Astrocyte of the cerebellum (primary cell): ENCODE measurements at regions not wholly inside any gene's neighbourhood (a gene's known extent, or its start where the extent isn't known, plus 50 kb on each side); places are given as distances from the start of the nearest gene placed in this dataset.

Experiments used
- DNase-seq: peaks from one replicate; pipeline ENCODE4 v3.0.0-alpha.2; 2011; ENCODE audit warnings: low read depth
- H3K4me3 ChIP-seq: 2 replicates; pipeline ENCODE4 v1.5.1; 2011; ENCODE audit warnings: mild to moderate bottlenecking, low read depth, low read length, moderate library complexity
- in situ Hi-C: cut with HindIII; loops from 2 replicates; pipeline ENCODE4 v1.10.0; 2017; ENCODE audit warnings: low sequenced_read_pairs
- TF ChIP-seq, protein P1 (sequence below): IDR thresholded peaks from 2 replicates; pipeline ENCODE4 v1.5.1; 2012; ENCODE audit warnings: low read length, low read depth, moderate library complexity, mild to moderate bottlenecking; ENCODE audit errors: missing control alignments

DNA sequence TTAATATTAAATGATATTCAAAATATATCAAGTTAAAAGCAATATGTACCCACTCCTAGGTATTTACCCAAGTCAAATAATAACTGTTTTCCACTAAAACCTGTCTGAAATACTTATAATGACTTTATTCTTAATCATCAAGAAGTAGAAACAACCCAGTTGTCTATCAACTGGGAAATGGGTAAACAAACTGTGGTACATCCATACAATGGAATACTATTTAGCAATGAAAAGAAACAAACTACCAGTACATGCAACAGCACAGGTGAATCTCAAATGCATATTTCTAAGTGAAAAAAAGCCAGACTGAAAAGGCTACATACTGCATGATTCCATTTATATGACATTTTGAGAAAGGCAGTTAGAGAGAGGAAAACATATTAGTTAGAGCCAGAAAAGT lies 559.9 kb downstream of the MBD2 start:
- no peak for DNase-seq
- in situ Hi-C loops: no loop called here
- TF ChIP-seq, protein P1, sequence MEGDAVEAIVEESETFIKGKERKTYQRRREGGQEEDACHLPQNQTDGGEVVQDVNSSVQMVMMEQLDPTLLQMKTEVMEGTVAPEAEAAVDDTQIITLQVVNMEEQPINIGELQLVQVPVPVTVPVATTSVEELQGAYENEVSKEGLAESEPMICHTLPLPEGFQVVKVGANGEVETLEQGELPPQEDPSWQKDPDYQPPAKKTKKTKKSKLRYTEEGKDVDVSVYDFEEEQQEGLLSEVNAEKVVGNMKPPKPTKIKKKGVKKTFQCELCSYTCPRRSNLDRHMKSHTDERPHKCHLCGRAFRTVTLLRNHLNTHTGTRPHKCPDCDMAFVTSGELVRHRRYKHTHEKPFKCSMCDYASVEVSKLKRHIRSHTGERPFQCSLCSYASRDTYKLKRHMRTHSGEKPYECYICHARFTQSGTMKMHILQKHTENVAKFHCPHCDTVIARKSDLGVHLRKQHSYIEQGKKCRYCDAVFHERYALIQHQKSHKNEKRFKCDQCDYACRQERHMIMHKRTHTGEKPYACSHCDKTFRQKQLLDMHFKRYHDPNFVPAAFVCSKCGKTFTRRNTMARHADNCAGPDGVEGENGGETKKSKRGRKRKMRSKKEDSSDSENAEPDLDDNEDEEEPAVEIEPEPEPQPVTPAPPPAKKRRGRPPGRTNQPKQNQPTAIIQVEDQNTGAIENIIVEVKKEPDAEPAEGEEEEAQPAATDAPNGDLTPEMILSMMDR: no peak

DNA sequence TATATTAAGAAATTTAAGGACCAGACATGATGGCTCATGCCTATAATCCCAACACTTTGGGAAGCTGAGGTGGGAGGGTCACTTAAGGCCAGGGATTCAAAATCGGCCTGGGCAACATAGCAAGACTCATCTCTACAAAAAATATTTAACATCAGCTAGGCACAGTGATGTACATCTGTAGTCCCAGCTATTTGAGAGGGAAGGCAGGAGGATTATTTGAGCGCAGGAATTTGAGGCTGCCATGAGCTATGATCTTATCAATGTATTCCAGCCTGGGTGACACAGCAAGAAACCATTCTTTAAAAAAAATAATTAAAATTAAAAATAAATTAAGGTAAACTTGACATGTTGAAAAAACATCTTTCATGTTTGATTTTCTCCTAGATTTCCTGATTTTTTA lies 564.2 kb downstream of the MBD2 start:
- no peak overlapping the region for H3K4me3 ChIP-seq
- TF ChIP-seq, protein P1: no peak
- in situ Hi-C loops: no loop called here
- DNase-seq: no peak

More for the DNA sequence above, 559.9 kb downstream of the MBD2 start:
- no peak overlapping the region for H3K4me3 ChIP-seq

DNA sequence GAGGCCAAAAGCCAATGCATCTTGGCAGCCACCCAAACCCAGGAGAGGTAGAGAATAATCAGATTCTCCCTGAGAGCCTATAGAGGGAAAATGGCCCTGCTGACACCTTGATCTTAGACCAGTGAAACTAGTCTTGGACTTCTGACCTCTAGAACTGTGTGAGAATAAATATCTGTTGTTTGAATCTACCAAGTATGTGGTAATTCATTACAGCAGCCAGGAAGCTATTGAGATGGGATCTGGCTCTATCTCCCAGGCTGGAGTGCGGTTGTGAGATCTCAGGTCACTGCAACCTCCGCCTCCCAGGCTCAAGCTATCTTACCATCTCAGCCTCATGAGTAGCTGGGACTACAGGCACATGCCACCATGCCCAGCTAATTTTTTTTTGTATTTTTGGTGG lies 567.2 kb downstream of the MBD2 start:
- in situ Hi-C loops: no loop called here
- H3K4me3 ChIP-seq: no peak overlapping the region
- DNase-seq: no peak
- TF ChIP-seq, protein P1: no peak

DNA sequence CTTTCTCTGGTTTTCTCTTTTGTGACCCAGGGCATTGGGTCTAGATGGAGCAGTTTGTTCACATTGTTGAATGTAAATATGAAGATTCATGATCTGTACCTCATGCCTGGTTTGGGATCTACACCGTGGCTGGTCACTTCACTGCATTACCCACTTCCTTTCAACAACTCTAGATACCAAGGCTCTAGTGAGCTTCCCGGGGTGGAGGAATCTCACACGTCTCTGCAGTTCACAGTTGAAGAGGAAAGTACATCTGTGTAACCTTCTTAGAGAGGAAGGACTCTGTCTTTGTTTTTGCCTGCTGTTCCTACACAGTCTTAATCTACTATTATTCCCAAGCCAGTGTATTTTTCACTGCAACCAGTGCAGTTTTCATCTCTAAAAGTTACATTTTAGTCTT lies 574.8 kb downstream of the MBD2 start:
- H3K4me3 ChIP-seq: no peak overlapping the region
- no peak for DNase-seq
- in situ Hi-C loops: no loop called here
- TF ChIP-seq, protein P1: no peak

DNA sequence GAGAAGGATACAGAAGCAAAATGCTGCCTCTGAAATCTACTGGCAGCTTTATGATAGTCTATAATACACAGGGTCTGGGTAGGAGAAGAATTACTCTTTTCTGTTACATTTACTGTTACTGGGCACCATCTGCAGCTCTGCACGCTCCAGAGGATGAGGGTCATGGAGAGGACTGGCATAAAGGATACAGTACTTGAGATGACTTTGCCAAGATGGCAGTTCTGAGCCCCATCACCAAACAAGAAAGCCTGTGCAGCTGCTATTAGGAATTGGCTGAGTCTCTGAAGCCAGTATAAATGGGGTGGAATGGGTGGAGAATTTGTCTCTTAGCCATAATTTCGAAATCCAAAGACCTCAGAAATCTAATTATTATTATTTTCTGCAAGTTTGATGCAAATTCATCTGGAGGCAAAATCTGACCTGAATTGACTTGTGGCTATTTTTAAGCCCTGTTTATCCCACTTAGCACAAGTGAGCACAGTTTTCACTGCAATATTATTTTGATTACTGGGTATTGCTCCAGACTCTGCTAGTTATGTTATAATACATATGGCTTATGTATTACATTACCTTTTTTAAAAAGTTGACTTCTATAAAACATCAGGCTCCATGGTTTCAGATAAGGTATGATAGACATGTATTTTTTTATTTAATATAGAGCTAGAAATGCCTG lies 579.5 kb downstream of the MBD2 start:
- H3K4me3 ChIP-seq: no peak overlapping the region
- TF ChIP-seq, protein P1: no peak
- DNase-seq: no peak
- in situ Hi-C loops: no loop called here

DNA sequence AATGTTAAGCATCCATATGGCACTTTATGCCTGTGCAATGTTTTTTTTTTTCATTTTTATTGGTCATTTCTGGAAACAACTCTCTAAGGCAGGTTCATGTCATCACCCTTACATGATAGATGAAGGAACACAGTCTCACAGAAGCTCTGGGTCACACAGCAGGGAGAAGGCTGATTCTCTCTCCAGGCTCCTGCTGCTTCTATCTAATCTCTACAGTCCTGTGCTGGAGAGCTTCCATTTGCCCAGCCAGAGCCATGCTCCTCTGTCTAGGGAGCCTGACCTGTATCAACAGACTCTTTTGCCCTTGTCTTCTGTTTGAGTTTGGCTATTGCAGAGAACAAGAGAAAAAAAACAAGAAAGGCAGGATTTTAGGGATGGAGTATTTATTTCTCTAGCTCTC lies 584.8 kb downstream of the MBD2 start:
- in situ Hi-C loops: no loop called here
- TF ChIP-seq, protein P1: no peak
- no peak for DNase-seq
- no peak overlapping the region for H3K4me3 ChIP-seq
